ENCODE measurements at regions not wholly inside any gene's neighbourhood (a gene's known extent, or its start where the extent isn't known, plus 50 kb on each side); places are given as distances from the start of the nearest gene placed in this dataset.

- no peak overlapping the region for H3K4me3 ChIP-seq (ENCODE audit: low read length in 2 of 2)
- H3K27ac ChIP-seq (replicated peaks; ENCODE audit: low read length) = no peak overlapping the region
- H4K8ac ChIP-seq (ENCODE audit: low read depth, low read length) = no peak overlapping the region
- H2BK12ac ChIP-seq (ENCODE audit: low read length) = no peak overlapping the region
- no CpG with 5 or more reads among the region's 12 CpGs for WGBS, 2 donors (ENCODE audit: extremely low coverage in 2 of 2, insufficient read length in 2 of 2, insufficient replicate concordance in 1 of 2)
- no peak overlapping the region for H3K9ac ChIP-seq (ENCODE audit: low read depth, low read length, poor library complexity)
- H3K4ac ChIP-seq (ENCODE audit: low read length) = no peak overlapping the region
- H3K23ac ChIP-seq (ENCODE audit: low read depth, low read length, poor library complexity) = no peak overlapping the region
- peaks cover 4 to 5% of the 10 kb centered on the region in 2 donors for H3K4me1 ChIP-seq (ENCODE audit: control insufficient read depth in 2 of 2, insufficient read depth in 1 of 2, low read depth in 1 of 2, low read length in 2 of 2)
- H2BK5ac ChIP-seq (ENCODE audit: low read length) = no peak overlapping the region
- no peak overlapping the region for H2BK15ac ChIP-seq (ENCODE audit: low read length)
- H3K14ac ChIP-seq (ENCODE audit: low read length) = no peak overlapping the region
- H2BK120ac ChIP-seq (ENCODE audit: low read depth, low read length) = no peak overlapping the region
- H3K27me3 ChIP-seq (ENCODE audit: control insufficient read depth in 3 of 3, insufficient read depth in 3 of 3, low read depth in 1 of 3, low read length in 3 of 3) = peaks cover 2 to 49% (median 20%) of the 10 kb centered on the region in 3 experiments
- H3K79me1 ChIP-seq (ENCODE audit: low read depth, low read length) = no peaks in the 10 kb centered on the region
- no peaks in the 10 kb centered on the region for H3K36me3 ChIP-seq (replicated peaks in 1 of 2; ENCODE audit: control insufficient read depth in 2 of 2, insufficient read depth in 2 of 2, low read length in 2 of 2)
- H3K18ac ChIP-seq (ENCODE audit: low read length) = no peak overlapping the region
- H3K4me2 ChIP-seq (ENCODE audit: insufficient read depth, low read length, poor library complexity, severe bottlenecking) = no peak overlapping the region
- no peak overlapping the region for H2AK5ac ChIP-seq (ENCODE audit: low read depth, low read length)
- no peak overlapping the region for H4K91ac ChIP-seq (ENCODE audit: low read depth, low read length, poor library complexity)
- no peak overlapping the region for H2AFZ ChIP-seq (ENCODE audit: low read length)
- DNase-seq (ENCODE audit: low spot score) = no peak
- H3K9me3 ChIP-seq (replicated peaks in 1 of 2; ENCODE audit: control insufficient read depth in 2 of 2, insufficient read depth in 1 of 2, low read depth in 1 of 2, low read length in 2 of 2) = no peaks in the 10 kb centered on the region
Observed at GRCh38 chr18:22557168-22557941, 139.6 kb upstream of the CTAGE1 start.

- no peak overlapping the region for H3K27ac ChIP-seq (replicated peaks; ENCODE audit: low read length)
Observed at GRCh38 chr18:22558945-22559385, 141.2 kb upstream of the CTAGE1 start.

GRCh38 chr18:22559414-22560274, 141.9 kb upstream of the CTAGE1 start:
- Histone ChIP-seq H3K4me1 (ENCODE audit: control insufficient read depth in 2 of 2, insufficient read depth in 1 of 2, low read depth in 1 of 2, low read length in 2 of 2) (peaks cover 4 to 5% of the 10 kb centered on the region in 2 donors), H3K27ac (replicated peaks; ENCODE audit: low read length) (no peak overlapping the region)

More at GRCh38 chr18:22558945-22559385, 141.2 kb upstream of the CTAGE1 start:
- peak overlapping the region; percentile 87 for H3K18ac ChIP-seq (ENCODE audit: low read length)
- no peak overlapping the region for H2BK15ac ChIP-seq (ENCODE audit: low read length)
- H3K36me3 ChIP-seq (replicated peaks in 1 of 2; ENCODE audit: control insufficient read depth in 2 of 2, insufficient read depth in 2 of 2, low read length in 2 of 2) = no peaks in the 10 kb centered on the region
- H3K14ac ChIP-seq (ENCODE audit: low read length) = no peak overlapping the region
- H3K4me3 ChIP-seq (ENCODE audit: low read length in 2 of 2) = peak overlapping the region in 1 of 2 donors; percentile 75
- H2AK5ac ChIP-seq (ENCODE audit: low read depth, low read length) = no peak overlapping the region
- no peaks in the 10 kb centered on the region for H3K79me1 ChIP-seq (ENCODE audit: low read depth, low read length)
- no peak overlapping the region for H4K8ac ChIP-seq (ENCODE audit: low read depth, low read length)
- H3K9ac ChIP-seq (ENCODE audit: low read depth, low read length, poor library complexity) = no peak overlapping the region
- peak overlapping the region; percentile 91 for H3K4me2 ChIP-seq (ENCODE audit: insufficient read depth, low read length, poor library complexity, severe bottlenecking)
- no peak for DNase-seq (ENCODE audit: low spot score)
- H2BK120ac ChIP-seq (ENCODE audit: low read depth, low read length) = no peak overlapping the region
- no peak overlapping the region for H3K4ac ChIP-seq (ENCODE audit: low read length)
- no peak overlapping the region for H2BK12ac ChIP-seq (ENCODE audit: low read length)
- H3K4me1 ChIP-seq (ENCODE audit: control insufficient read depth in 2 of 2, insufficient read depth in 1 of 2, low read depth in 1 of 2, low read length in 2 of 2) = peaks cover 4 to 5% of the 10 kb centered on the region in 2 donors
- H3K9me3 ChIP-seq (replicated peaks in 1 of 2; ENCODE audit: control insufficient read depth in 2 of 2, insufficient read depth in 1 of 2, low read depth in 1 of 2, low read length in 2 of 2) = no peaks in the 10 kb centered on the region
- peak overlapping the region; percentile 95 for H2AFZ ChIP-seq (ENCODE audit: low read length)
- WGBS, 2 donors (ENCODE audit: extremely low coverage in 2 of 2, insufficient read length in 2 of 2, insufficient replicate concordance in 1 of 2) = no CpG with 5 or more reads among the region's 28 CpGs
- H4K91ac ChIP-seq (ENCODE audit: low read depth, low read length, poor library complexity) = no peak overlapping the region
- H3K23ac ChIP-seq (ENCODE audit: low read depth, low read length, poor library complexity) = peak overlapping the region; percentile 17
- no peak overlapping the region for H2BK5ac ChIP-seq (ENCODE audit: low read length)
- peaks cover 2 to 51% (median 20%) of the 10 kb centered on the region in 3 experiments for H3K27me3 ChIP-seq (ENCODE audit: control insufficient read depth in 3 of 3, insufficient read depth in 3 of 3, low read depth in 1 of 3, low read length in 3 of 3)

GRCh38 chr18:22560275-22560610, 142.5 kb upstream of the CTAGE1 start:
- Histone ChIP-seq H4K8ac (ENCODE audit: low read depth, low read length) (no peak overlapping the region), H3K79me1 (ENCODE audit: low read depth, low read length) (no peaks in the 10 kb centered on the region), H3K23ac (ENCODE audit: low read depth, low read length, poor library complexity) (no peak overlapping the region), H3K18ac (ENCODE audit: low read length) (no peak overlapping the region), H2BK120ac (ENCODE audit: low read depth, low read length) (no peak overlapping the region), H3K9ac (ENCODE audit: low read depth, low read length, poor library complexity) (no peak overlapping the region), H3K9me3 (replicated peaks in 1 of 2; ENCODE audit: control insufficient read depth in 2 of 2, insufficient read depth in 1 of 2, low read depth in 1 of 2, low read length in 2 of 2) (no peaks in the 10 kb centered on the region), H3K36me3 (replicated peaks in 1 of 2; ENCODE audit: control insufficient read depth in 2 of 2, insufficient read depth in 2 of 2, low read length in 2 of 2) (no peaks in the 10 kb centered on the region), H3K27ac (replicated peaks; ENCODE audit: low read length) (no peak overlapping the region), H3K4me1 (ENCODE audit: control insufficient read depth in 2 of 2, insufficient read depth in 1 of 2, low read depth in 1 of 2, low read length in 2 of 2) (peaks cover 4 to 5% of the 10 kb centered on the region in 2 donors), H2BK12ac (ENCODE audit: low read length) (no peak overlapping the region), H2BK5ac (ENCODE audit: low read length) (no peak overlapping the region), H3K14ac (ENCODE audit: low read length) (no peak overlapping the region), H3K27me3 (ENCODE audit: control insufficient read depth in 3 of 3, insufficient read depth in 3 of 3, low read depth in 1 of 3, low read length in 3 of 3) (peaks cover 2 to 51% (median 23%) of the 10 kb centered on the region in 3 experiments), H3K4ac (ENCODE audit: low read length) (no peak overlapping the region), H3K4me2 (ENCODE audit: insufficient read depth, low read length, poor library complexity, severe bottlenecking) (peak overlapping the region; percentile 91), H2BK15ac (ENCODE audit: low read length) (no peak overlapping the region), H4K91ac (ENCODE audit: low read depth, low read length, poor library complexity) (no peak overlapping the region), H2AFZ (ENCODE audit: low read length) (peak overlapping the region; percentile 95), H3K4me3 (ENCODE audit: low read length in 2 of 2) (peak overlapping the region in 1 of 2 donors; percentile 71), H2AK5ac (ENCODE audit: low read depth, low read length) (no peak overlapping the region)
- no peak for DNase-seq (ENCODE audit: low spot score)
- WGBS, 2 donors (ENCODE audit: extremely low coverage in 2 of 2, insufficient read length in 2 of 2, insufficient replicate concordance in 1 of 2) = no CpG with 5 or more reads among the region's 8 CpGs

More at GRCh38 chr18:22559414-22560274, 141.9 kb upstream of the CTAGE1 start:
- H2BK5ac ChIP-seq (ENCODE audit: low read length) = no peak overlapping the region
- H4K91ac ChIP-seq (ENCODE audit: low read depth, low read length, poor library complexity) = no peak overlapping the region
- H2BK120ac ChIP-seq (ENCODE audit: low read depth, low read length) = no peak overlapping the region
- H3K9ac ChIP-seq (ENCODE audit: low read depth, low read length, poor library complexity) = no peak overlapping the region
- no peak overlapping the region for H2BK15ac ChIP-seq (ENCODE audit: low read length)
- H2AK5ac ChIP-seq (ENCODE audit: low read depth, low read length) = no peak overlapping the region
- no peak overlapping the region for H3K14ac ChIP-seq (ENCODE audit: low read length)
- H3K23ac ChIP-seq (ENCODE audit: low read depth, low read length, poor library complexity) = no peak overlapping the region
- no peak overlapping the region for H3K4ac ChIP-seq (ENCODE audit: low read length)
- H2AFZ ChIP-seq (ENCODE audit: low read length) = peak overlapping the region; percentile 95
- H3K4me2 ChIP-seq (ENCODE audit: insufficient read depth, low read length, poor library complexity, severe bottlenecking) = peak overlapping the region; percentile 91
- DNase-seq (ENCODE audit: low spot score) = peak; percentile 48
- WGBS, 2 donors (ENCODE audit: extremely low coverage in 2 of 2, insufficient read length in 2 of 2, insufficient replicate concordance in 1 of 2) = no CpG with 5 or more reads among the region's 63 CpGs
- H3K27me3 ChIP-seq (ENCODE audit: control insufficient read depth in 3 of 3, insufficient read depth in 3 of 3, low read depth in 1 of 3, low read length in 3 of 3) = peaks cover 2 to 51% (median 23%) of the 10 kb centered on the region in 3 experiments
- peak overlapping the region; percentile 34 to 80 for H3K4me3 ChIP-seq (ENCODE audit: low read length in 2 of 2)
- no peak overlapping the region for H4K8ac ChIP-seq (ENCODE audit: low read depth, low read length)
- no peaks in the 10 kb centered on the region for H3K9me3 ChIP-seq (replicated peaks in 1 of 2; ENCODE audit: control insufficient read depth in 2 of 2, insufficient read depth in 1 of 2, low read depth in 1 of 2, low read length in 2 of 2)
- H3K79me1 ChIP-seq (ENCODE audit: low read depth, low read length) = no peaks in the 10 kb centered on the region
- H3K36me3 ChIP-seq (replicated peaks in 1 of 2; ENCODE audit: control insufficient read depth in 2 of 2, insufficient read depth in 2 of 2, low read length in 2 of 2) = no peaks in the 10 kb centered on the region
- no peak overlapping the region for H2BK12ac ChIP-seq (ENCODE audit: low read length)
- peak overlapping the region; percentile 52 for H3K18ac ChIP-seq (ENCODE audit: low read length)

All from neuronal stem cell (in vitro differentiated cells).